ENCODE measurements at regions not wholly inside any gene's neighbourhood (a gene's known extent, or its start where the extent isn't known, plus 50 kb on each side); places are given as distances from the start of the nearest gene placed in this dataset.
A peak's percentile ranks its signal among the peaks of the same experiment; 100 is the strongest.
"Not testable (repeated sequence)": the region's sequence is repeated elsewhere in the genome, so short reads cannot be mapped to it uniquely, and the experiment has no call there.

- no peaks in the 10 kb centered on the region for H3K36me3 ChIP-seq (ENCODE audit: low read depth, missing control alignments)
- H3K9me3 ChIP-seq = no peaks in the 10 kb centered on the region
- TF ChIP-seq CTCF (IDR thresholded peaks at IDR 0.05) (no peak), POLR2A (IDR thresholded peaks at IDR 0.05) (no peak)
- no peaks in the 10 kb centered on the region for H3K4me1 ChIP-seq
- no peak for DNase-seq
- intact Hi-C loops (cut with DNase I; ENCODE audit: low total_unique reads) = no loop called here
- no peak overlapping the region for H3K4me3 ChIP-seq
- H3K27me3 ChIP-seq = no peaks in the 10 kb centered on the region
- 78 to 79% methylated on average over 3 of the region's 3 CpGs for WGBS, 2 donors
- H3K27ac ChIP-seq = no peak overlapping the region
Observed at GRCh38 chr13:75959861-75960481, 323.8 kb downstream of the LMO7 start.

GRCh38 chr13:75953589-75953988, 317.5 kb downstream of the LMO7 start:
- H3K27ac ChIP-seq; H3K36me3 ChIP-seq (ENCODE audit: low read depth, missing control alignments); intact Hi-C loops (cut with DNase I; ENCODE audit: low total_unique reads); H3K27me3 ChIP-seq; H3K4me3 ChIP-seq; H3K4me1 ChIP-seq; DNase-seq; H3K9me3 ChIP-seq: not testable (repeated sequence)
- WGBS, 2 donors = 59 to 74% methylated on average over 2 of the region's 2 CpGs

GRCh38 chr13:75947448-75947847, 311.3 kb downstream of the LMO7 start:
- DNase-seq = no peak
- no peaks in the 10 kb centered on the region for H3K9me3 ChIP-seq
- intact Hi-C loops (cut with DNase I; ENCODE audit: low total_unique reads) = no loop called here
- TF ChIP-seq CTCF (IDR thresholded peaks at IDR 0.05) (no peak), POLR2A (IDR thresholded peaks at IDR 0.05) (no peak)
- H3K36me3 ChIP-seq (ENCODE audit: low read depth, missing control alignments) = no peaks in the 10 kb centered on the region
- WGBS, 2 donors = 81 to 92% methylated on average over 2 of the region's 2 CpGs
- H3K27ac ChIP-seq = peak overlapping the region in 1 of 2 donors; percentile 15
- no peaks in the 10 kb centered on the region for H3K27me3 ChIP-seq
- no peak overlapping the region for H3K4me3 ChIP-seq
- no peaks in the 10 kb centered on the region for H3K4me1 ChIP-seq

- TF ChIP-seq POLR2A (IDR thresholded peaks at IDR 0.05) (no peak), CTCF (IDR thresholded peaks at IDR 0.05) (no peak)
- 42 to 47% methylated on average over 4 of the region's 4 CpGs for WGBS, 2 donors
- H3K27ac ChIP-seq = peak overlapping the region in 1 of 2 donors; percentile 15
- no peaks in the 10 kb centered on the region for H3K36me3 ChIP-seq (ENCODE audit: low read depth, missing control alignments)
- no peaks in the 10 kb centered on the region for H3K9me3 ChIP-seq
- intact Hi-C loops (cut with DNase I; ENCODE audit: low total_unique reads) = no loop called here
- peak; percentile 15 for DNase-seq
- no peaks in the 10 kb centered on the region for H3K27me3 ChIP-seq
- no peak overlapping the region for H3K4me3 ChIP-seq
- H3K4me1 ChIP-seq = no peaks in the 10 kb centered on the region
Observed at GRCh38 chr13:75946536-75947284, 310.6 kb downstream of the LMO7 start.

DNA sequence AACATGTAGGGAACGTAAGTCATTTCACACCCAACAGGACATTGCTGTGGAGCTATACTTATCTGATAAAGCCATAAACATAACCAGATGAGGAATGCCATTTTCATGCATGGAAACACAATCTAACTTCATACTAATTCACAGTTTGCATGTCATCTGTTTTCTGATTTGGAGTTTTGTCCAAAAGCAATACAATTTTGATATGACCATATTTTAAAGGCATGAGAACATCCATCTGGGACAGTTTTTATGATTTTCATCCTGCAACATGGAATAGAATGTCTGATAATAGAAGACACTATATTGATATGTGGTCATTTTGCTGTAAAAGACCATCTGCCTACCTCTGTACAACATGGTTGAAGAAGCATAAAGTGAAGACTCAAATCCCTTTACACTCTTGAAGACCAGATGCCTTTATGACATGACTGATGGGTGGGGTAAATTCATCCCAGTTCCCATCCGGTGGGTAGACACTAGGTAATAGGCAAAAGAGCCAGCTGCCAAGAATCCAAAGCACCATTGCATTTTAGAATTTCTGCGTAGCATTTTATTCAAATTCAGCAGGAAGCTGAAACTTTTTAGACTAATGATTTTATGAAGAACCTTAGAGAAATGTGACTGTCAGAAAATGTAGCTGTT, 309.8 kb downstream of the LMO7 start:
- DNase-seq = no peak
- H3K4me1 ChIP-seq = no peaks in the 10 kb centered on the region
- no peaks in the 10 kb centered on the region for H3K27me3 ChIP-seq
- TF ChIP-seq POLR2A (IDR thresholded peaks at IDR 0.05) = no peak
- no peak for TF ChIP-seq CTCF (IDR thresholded peaks at IDR 0.05)
- no peaks in the 10 kb centered on the region for H3K9me3 ChIP-seq
- 81 to 83% methylated on average over 3 of the region's 3 CpGs for WGBS, 2 donors
- H3K36me3 ChIP-seq (ENCODE audit: low read depth, missing control alignments) = no peaks in the 10 kb centered on the region
- intact Hi-C loops (cut with DNase I; ENCODE audit: low total_unique reads) = no loop called here
- H3K27ac ChIP-seq = no peak overlapping the region
- no peak overlapping the region for H3K4me3 ChIP-seq

Data from testis (tissue), 2 donors.